Muscle layer of duodenum (tissue), 2 donors: ENCODE measurements at regions not wholly inside any gene's neighbourhood (a gene's known extent, or its start where the extent isn't known, plus 50 kb on each side); places are given as distances from the start of the nearest gene placed in this dataset.

Experiments used
- H3K27ac ChIP-seq: one replicate; pipeline ENCODE4 v1.7.0; 2013; ENCODE audit warnings: mild to moderate bottlenecking, low read length
- H3K27me3 ChIP-seq: one replicate; pipeline ENCODE4 v1.7.0; 2013; ENCODE audit warnings: low read depth, mild to moderate bottlenecking, control low read depth, low read length
- H3K36me3 ChIP-seq, 2 donors: one replicate each; pipeline ENCODE4 v1.7.0; 2013; ENCODE audit warnings: low read length in 2 of 2, control low read depth in 1 of 2, mild to moderate bottlenecking in 1 of 2; ENCODE audit not compliant: insufficient read depth in 2 of 2, control insufficient read depth in 1 of 2
- H3K4me1 ChIP-seq, 2 donors: one replicate each; pipeline ENCODE4 v1.7.0; 2013; ENCODE audit warnings: low read length in 2 of 2, mild to moderate bottlenecking in 2 of 2, control low read depth in 1 of 2, moderate library complexity in 1 of 2; ENCODE audit not compliant: insufficient read depth in 2 of 2, control insufficient read depth in 1 of 2
- H3K4me3 ChIP-seq, 2 donors: one replicate each; pipeline ENCODE4 v1.7.0; 2013; ENCODE audit warnings: low read length in 2 of 2, low read depth in 1 of 2, mild to moderate bottlenecking in 1 of 2
- H3K9me3 ChIP-seq, 2 donors: one replicate each; pipeline ENCODE4 v1.7.0; 2013; ENCODE audit warnings: low read length in 2 of 2, control low read depth in 1 of 2, mild to moderate bottlenecking in 1 of 2; ENCODE audit not compliant: control insufficient read depth in 1 of 2
- donor health status: healthy.

GRCh38 chr2:23107327-23107941 is 277.5 kb upstream of the KLHL29 start:
- no peak overlapping the region for H3K27ac ChIP-seq
- H3K4me1 ChIP-seq: no peaks in the 10 kb centered on the region
- H3K9me3 ChIP-seq: no peaks in the 10 kb centered on the region
- H3K27me3 ChIP-seq: no peaks in the 10 kb centered on the region
- H3K4me3 ChIP-seq: no peak overlapping the region
- no peaks in the 10 kb centered on the region for H3K36me3 ChIP-seq

GRCh38 chr2:23111263-23111662 is 273.7 kb upstream of the KLHL29 start:
- H3K36me3 ChIP-seq: no peaks in the 10 kb centered on the region
- no peak overlapping the region for H3K27ac ChIP-seq
- H3K27me3 ChIP-seq: no peaks in the 10 kb centered on the region
- no peaks in the 10 kb centered on the region for H3K9me3 ChIP-seq
- no peak overlapping the region for H3K4me3 ChIP-seq
- no peaks in the 10 kb centered on the region for H3K4me1 ChIP-seq

GRCh38 chr2:23112517-23112916 is 272.5 kb upstream of the KLHL29 start:
- no peaks in the 10 kb centered on the region for H3K36me3 ChIP-seq
- H3K4me3 ChIP-seq: no peak overlapping the region
- H3K4me1 ChIP-seq: no peaks in the 10 kb centered on the region

GRCh38 chr2:23114299-23114698 is 270.7 kb upstream of the KLHL29 start:
- H3K4me3 ChIP-seq: no peak overlapping the region
- no peaks in the 10 kb centered on the region for H3K4me1 ChIP-seq
- no peak overlapping the region for H3K27ac ChIP-seq
- no peaks in the 10 kb centered on the region for H3K36me3 ChIP-seq
- H3K27me3 ChIP-seq: no peaks in the 10 kb centered on the region
- no peaks in the 10 kb centered on the region for H3K9me3 ChIP-seq

More at GRCh38 chr2:23112517-23112916, 272.5 kb upstream of the KLHL29 start:
- H3K27ac ChIP-seq: no peak overlapping the region
- H3K9me3 ChIP-seq: no peaks in the 10 kb centered on the region
- H3K27me3 ChIP-seq: no peaks in the 10 kb centered on the region

GRCh38 chr2:23118313-23118712 is 266.7 kb upstream of the KLHL29 start:
- Histone ChIP-seq H3K27ac (no peak overlapping the region), H3K4me1 (no peaks in the 10 kb centered on the region), H3K27me3 (no peaks in the 10 kb centered on the region), H3K4me3 (no peak overlapping the region), H3K36me3 (no peaks in the 10 kb centered on the region), H3K9me3 (no peaks in the 10 kb centered on the region)

GRCh38 chr2:23118894-23119293 is 266.1 kb upstream of the KLHL29 start:
- H3K27ac ChIP-seq: no peak overlapping the region
- no peaks in the 10 kb centered on the region for H3K27me3 ChIP-seq
- H3K4me1 ChIP-seq: no peaks in the 10 kb centered on the region
- H3K4me3 ChIP-seq: no peak overlapping the region
- H3K9me3 ChIP-seq: no peaks in the 10 kb centered on the region
- no peaks in the 10 kb centered on the region for H3K36me3 ChIP-seq

GRCh38 chr2:23120161-23120560 is 264.8 kb upstream of the KLHL29 start:
- no peaks in the 10 kb centered on the region for H3K36me3 ChIP-seq
- H3K9me3 ChIP-seq: no peaks in the 10 kb centered on the region
- no peaks in the 10 kb centered on the region for H3K27me3 ChIP-seq
- H3K4me3 ChIP-seq: no peak overlapping the region
- H3K4me1 ChIP-seq: no peaks in the 10 kb centered on the region
- no peak overlapping the region for H3K27ac ChIP-seq

GRCh38 chr2:23121968-23122648 is 262.9 kb upstream of the KLHL29 start:
- H3K4me3 ChIP-seq: no peak overlapping the region
- no peaks in the 10 kb centered on the region for H3K27me3 ChIP-seq
- H3K36me3 ChIP-seq: no peaks in the 10 kb centered on the region
- no peaks in the 10 kb centered on the region for H3K9me3 ChIP-seq
- no peaks in the 10 kb centered on the region for H3K4me1 ChIP-seq
- H3K27ac ChIP-seq: no peak overlapping the region

- Histone ChIP-seq H3K36me3 (no peaks in the 10 kb centered on the region), H3K4me3 (no peak overlapping the region)
Observed at GRCh38 chr2:23122681-23123215, 262.2 kb upstream of the KLHL29 start.

GRCh38 chr2:23123686-23124085 is 261.3 kb upstream of the KLHL29 start:
- no peaks in the 10 kb centered on the region for H3K36me3 ChIP-seq
- H3K4me1 ChIP-seq: peaks cover 0 to 5% of the 10 kb centered on the region in 2 donors
- no peak overlapping the region for H3K27ac ChIP-seq
- no peak overlapping the region for H3K4me3 ChIP-seq
- no peaks in the 10 kb centered on the region for H3K9me3 ChIP-seq
- H3K27me3 ChIP-seq: no peaks in the 10 kb centered on the region

More at GRCh38 chr2:23122681-23123215, 262.2 kb upstream of the KLHL29 start:
- H3K27me3 ChIP-seq: no peaks in the 10 kb centered on the region
- H3K4me1 ChIP-seq: peaks cover 0 to under 1% of the 10 kb centered on the region in 2 donors
- no peak overlapping the region for H3K27ac ChIP-seq
- H3K9me3 ChIP-seq: no peaks in the 10 kb centered on the region

- no peaks in the 10 kb centered on the region for H3K36me3 ChIP-seq
- no peaks in the 10 kb centered on the region for H3K9me3 ChIP-seq
- H3K27ac ChIP-seq: no peak overlapping the region
- peaks cover 0 to 5% of the 10 kb centered on the region in 2 donors for H3K4me1 ChIP-seq
- no peaks in the 10 kb centered on the region for H3K27me3 ChIP-seq
- H3K4me3 ChIP-seq: no peak overlapping the region
Observed at GRCh38 chr2:23124214-23124750, 260.7 kb upstream of the KLHL29 start.
